Astrocyte of the cerebellum (primary cell): ENCODE measurements at regions not wholly inside any gene's neighbourhood (a gene's known extent, or its start where the extent isn't known, plus 50 kb on each side); places are given as distances from the start of the nearest gene placed in this dataset.

Experiments
- DNase-seq: peaks from one replicate; pipeline ENCODE4 v3.0.0-alpha.2; 2011; ENCODE audit warnings: low read depth
- H3K4me3 ChIP-seq: 2 replicates; pipeline ENCODE4 v1.5.1; 2011; ENCODE audit warnings: mild to moderate bottlenecking, low read depth, low read length, moderate library complexity
- CTCF ChIP-seq: IDR thresholded peaks from 2 replicates; pipeline ENCODE4 v1.5.1; 2012; ENCODE audit warnings: low read length, low read depth, moderate library complexity, mild to moderate bottlenecking; ENCODE audit errors: missing control alignments
- in situ Hi-C: cut with HindIII; loops from 2 replicates; pipeline ENCODE4 v1.10.0; 2017; ENCODE audit warnings: low sequenced_read_pairs

- DNase-seq, result no peak
- no peak for TF ChIP-seq CTCF
- in situ Hi-C loops, result no loop called here
- H3K4me3 ChIP-seq, result no peak overlapping the region
These were observed 721.3 kb downstream of the DIAPH3 start for GRCh38 chr13:59442461-59442860.

GRCh38 chr13:59442944-59443486 lies 720.7 kb downstream of the DIAPH3 start:
- no peak for TF ChIP-seq CTCF
- no peak for DNase-seq
- in situ Hi-C loops, result no loop called here
- H3K4me3 ChIP-seq, result no peak overlapping the region

GRCh38 chr13:59444210-59444857 lies 719.4 kb downstream of the DIAPH3 start:
- TF ChIP-seq CTCF, result no peak
- in situ Hi-C loops, result no loop called here
- no peak for DNase-seq
- no peak overlapping the region for H3K4me3 ChIP-seq

GRCh38 chr13:59445812-59446211 lies 717.9 kb downstream of the DIAPH3 start:
- no peak overlapping the region for H3K4me3 ChIP-seq
- no peak for DNase-seq
- TF ChIP-seq CTCF, result no peak
- in situ Hi-C loops, result no loop called here

GRCh38 chr13:59446391-59446790 lies 717.3 kb downstream of the DIAPH3 start:
- no peak for DNase-seq
- no peak for TF ChIP-seq CTCF
- in situ Hi-C loops, result no loop called here
- no peak overlapping the region for H3K4me3 ChIP-seq

GRCh38 chr13:59447031-59447430 lies 716.7 kb downstream of the DIAPH3 start:
- in situ Hi-C loops, result no loop called here
- no peak for TF ChIP-seq CTCF
- no peak overlapping the region for H3K4me3 ChIP-seq
- DNase-seq, result no peak
